ENCODE measurements at regions not wholly inside any gene's neighbourhood (a gene's known extent, or its start where the extent isn't known, plus 50 kb on each side); places are given as distances from the start of the nearest gene placed in this dataset.

GRCh38 chr1:194705123-194705854 is 1518.9 kb upstream of the B3GALT2 start:
- no peak for TF ChIP-seq CTCF (conservative IDR thresholded peaks at IDR 0.05; ENCODE audit: low read length)
- TF ChIP-seq EZH2phosphoT487 (IDR thresholded peaks at IDR 0.05; ENCODE audit: borderline replicate concordance): no peak

Measured in Loucy (cell line).